Astrocyte of the cerebellum (primary cell): ENCODE measurements at regions not wholly inside any gene's neighbourhood (a gene's known extent, or its start where the extent isn't known, plus 50 kb on each side); places are given as distances from the start of the nearest gene placed in this dataset.

Experiments used
- DNase-seq: peaks from one replicate; pipeline ENCODE4 v3.0.0-alpha.2; 2011; ENCODE audit warnings: low read depth
- H3K4me3 ChIP-seq: 2 replicates; pipeline ENCODE4 v1.5.1; 2011; ENCODE audit warnings: mild to moderate bottlenecking, low read depth, low read length, moderate library complexity
- CTCF ChIP-seq: IDR thresholded peaks from 2 replicates; pipeline ENCODE4 v1.5.1; 2012; ENCODE audit warnings: low read length, low read depth, moderate library complexity, mild to moderate bottlenecking; ENCODE audit errors: missing control alignments
- in situ Hi-C: cut with HindIII; loops from 2 replicates; pipeline ENCODE4 v1.10.0; 2017; ENCODE audit warnings: low sequenced_read_pairs

DNA sequence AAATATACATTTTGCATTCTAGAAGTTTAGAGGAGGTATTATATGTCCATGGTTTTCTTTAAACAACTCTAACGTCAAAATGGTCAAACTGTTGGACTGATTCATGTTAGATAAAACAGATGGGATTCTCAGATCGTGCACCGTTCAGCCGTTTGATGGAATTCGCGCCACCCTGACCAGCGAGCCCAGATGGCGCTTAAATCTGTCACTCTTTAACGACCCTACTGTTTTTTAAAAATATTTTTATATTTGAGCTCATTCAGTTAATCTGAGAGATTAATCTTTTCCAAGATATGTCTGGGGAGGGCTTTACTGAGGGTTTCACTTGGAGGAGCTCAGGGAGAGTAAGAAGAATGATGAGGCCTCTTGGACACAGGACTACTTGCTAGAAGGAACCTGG is 164.4 kb downstream of the TM9SF2 start:
- no peak for TF ChIP-seq CTCF
- in situ Hi-C loops = loop anchor here (25.0 kb wide), 1 partner anchor 572 kb away; no protein-coding TSS in a partner anchor
- DNase-seq = no peak
- no peak overlapping the region for H3K4me3 ChIP-seq

DNA sequence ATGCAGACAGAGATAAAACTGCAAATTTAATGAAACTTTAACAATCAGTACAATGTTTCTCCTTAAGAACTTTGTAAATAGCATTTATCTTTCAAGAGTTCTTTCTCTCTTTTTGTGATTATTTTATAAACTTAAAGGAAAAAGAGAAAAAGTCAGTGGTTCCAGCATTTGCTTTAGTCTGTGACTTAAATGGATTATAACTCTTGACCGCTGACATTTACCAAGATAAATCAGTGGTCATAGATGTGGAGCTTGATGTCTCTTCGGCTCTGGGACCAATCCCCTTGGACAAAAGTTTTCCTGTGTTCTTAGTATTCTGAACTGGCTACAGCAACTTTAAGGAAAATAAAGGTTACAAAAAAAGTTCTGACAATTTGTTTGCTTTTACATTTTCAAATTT is 162.6 kb downstream of the TM9SF2 start:
- in situ Hi-C loops = loop anchor here (25.0 kb wide), 1 partner anchor 573 kb away; no protein-coding TSS in a partner anchor
- H3K4me3 ChIP-seq = no peak overlapping the region
- TF ChIP-seq CTCF = no peak
- no peak for DNase-seq

DNA sequence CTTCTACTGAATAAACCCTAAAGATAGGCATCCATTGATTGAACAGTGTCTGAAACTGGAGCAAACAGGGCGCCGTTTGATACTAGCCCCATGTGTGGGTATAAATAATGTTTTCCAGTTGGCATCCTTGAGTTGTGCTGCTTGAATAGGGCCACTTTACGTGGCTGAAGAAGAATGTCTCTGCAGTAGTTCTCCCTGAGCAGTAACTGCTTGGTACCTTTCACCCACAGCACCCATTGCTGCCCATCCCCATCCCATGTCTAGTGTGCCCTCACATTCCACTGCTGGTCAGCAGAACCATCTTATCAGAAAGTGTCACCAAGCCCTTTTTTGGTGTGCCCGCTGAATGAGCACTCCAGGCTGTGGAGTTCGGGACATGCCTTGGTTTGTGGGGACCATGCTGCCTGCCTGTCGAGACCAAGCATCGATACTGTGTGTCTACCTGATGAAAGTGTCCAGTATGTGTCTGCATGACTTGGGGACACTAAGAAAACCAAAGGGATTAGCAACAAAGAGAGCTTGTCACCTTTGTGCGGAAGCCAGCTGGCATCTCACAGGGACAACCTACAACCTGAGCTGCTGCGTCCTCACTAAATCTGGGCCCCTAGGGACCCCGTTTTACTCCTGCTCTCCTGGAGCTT is 162.0 kb downstream of the TM9SF2 start:
- TF ChIP-seq CTCF = no peak
- in situ Hi-C loops = loop anchor here (25.0 kb wide), 1 partner anchor 574 kb away; no protein-coding TSS in a partner anchor
- DNase-seq = no peak
- H3K4me3 ChIP-seq = no peak overlapping the region

- no peak overlapping the region for H3K4me3 ChIP-seq
- DNase-seq = no peak
- in situ Hi-C loops = loop anchor here (25.0 kb wide), 1 partner anchor 575 kb away; no protein-coding TSS in a partner anchor
Observed at GRCh38 chr13:99662678-99663077, 161.4 kb downstream of the TM9SF2 start.

GRCh38 chr13:99661791-99662190 is 160.5 kb downstream of the TM9SF2 start:
- TF ChIP-seq CTCF = no peak
- H3K4me3 ChIP-seq = no peak overlapping the region
- DNase-seq = no peak
- in situ Hi-C loops = loop anchor here (25.0 kb wide), 1 partner anchor 576 kb away; no protein-coding TSS in a partner anchor

More at GRCh38 chr13:99662678-99663077, 161.4 kb downstream of the TM9SF2 start:
- no peak for TF ChIP-seq CTCF

- in situ Hi-C loops = loop anchor here (25.0 kb wide), 1 partner anchor 577 kb away; no protein-coding TSS in a partner anchor
- TF ChIP-seq CTCF = no peak
- DNase-seq = no peak
- no peak overlapping the region for H3K4me3 ChIP-seq
Observed at GRCh38 chr13:99659866-99660554, 158.7 kb downstream of the TM9SF2 start.
